Common myeloid progenitor, CD34-positive (primary cell): ENCODE measurements at regions not wholly inside any gene's neighbourhood (a gene's known extent, or its start where the extent isn't known, plus 50 kb on each side); places are given as distances from the start of the nearest gene placed in this dataset.
"Not testable (repeated sequence)": the region's sequence is repeated elsewhere in the genome, so short reads cannot be mapped to it uniquely, and the experiment has no call there.

ENCODE experiments used
- CTCF ChIA-PET: fragments of 350-600 bp; sonication (Branson Sonifier 250); formaldehyde crosslinking; loops from one replicate; lab custom pipeline; 2021; ENCODE audit warnings: antibody characterized with exemption; lab: Charles Lee
- POLR2A ChIA-PET: fragments of 350-600 bp; sonication (Branson Sonifier 250); formaldehyde crosslinking; loops from one replicate; lab custom pipeline; 2021; ENCODE audit warnings: antibody characterized with exemption; lab: Charles Lee
- DNase-seq, 3 donors: peaks; one replicate each; pipeline versions ENCODE4 v3.0.0 to v3.0.0-alpha.2; 2013
- H3K27ac ChIP-seq, 2 experiments: 1 replicate in 1 of 2; 2 replicates in 1 of 2; pipeline ENCODE4 v1.7.0; 2013; ENCODE audit warnings: inconsistent platforms in 2 of 2, low read length in 2 of 2, mild to moderate bottlenecking in 2 of 2, low read depth in 1 of 2, moderate library complexity in 1 of 2; ENCODE audit not compliant: severe bottlenecking in 2 of 2, insufficient read depth in 1 of 2, poor library complexity in 1 of 2
- H3K27me3 ChIP-seq, 5 experiments: replicated peaks in 2 of 5; 1 replicate in 3 of 5; 2 replicates in 2 of 5; pipeline versions ENCODE4 v1.6.1 to v1.7.0; 2013; ENCODE audit warnings: low read length in 4 of 5, mild to moderate bottlenecking in 2 of 5, moderate library complexity in 2 of 5, inconsistent platforms in 1 of 5; ENCODE audit not compliant: insufficient read depth in 5 of 5, control insufficient read depth in 4 of 5
- H3K36me3 ChIP-seq, 4 experiments: 1 replicate in 2 of 4; 2 replicates in 2 of 4; pipeline versions ENCODE4 v1.6.1 to v1.7.0; 2013; ENCODE audit warnings: low read length in 3 of 4, control low read depth in 1 of 4, mild to moderate bottlenecking in 1 of 4; ENCODE audit not compliant: control insufficient read depth in 4 of 4, insufficient read depth in 4 of 4
- H3K4me1 ChIP-seq, 4 experiments: 1 replicate in 3 of 4; 2 replicates in 1 of 4; pipeline versions ENCODE4 v1.6.1 to v1.7.1; 2013; ENCODE audit warnings: low read length in 3 of 4, mild to moderate bottlenecking in 3 of 4, control low read depth in 1 of 4, inconsistent platforms in 1 of 4, moderate library complexity in 1 of 4; ENCODE audit not compliant: control insufficient read depth in 4 of 4, insufficient read depth in 4 of 4; ENCODE audit errors: control extremely low read depth in 1 of 4
- H3K4me3 ChIP-seq, 7 experiments: 1 replicate in 4 of 7; 2 replicates in 3 of 7; pipeline versions ENCODE4 v1.5.1 to v1.7.0; 2013; ENCODE audit warnings: mild to moderate bottlenecking in 7 of 7, low read length in 6 of 7, moderate library complexity in 6 of 7, inconsistent platforms in 2 of 7, low read depth in 2 of 7, control low read depth in 1 of 7; ENCODE audit not compliant: insufficient read depth in 4 of 7, control insufficient read depth in 1 of 7; ENCODE audit errors: extremely low read depth in 1 of 7
- H3K9me3 ChIP-seq, 5 experiments: 1 replicate in 4 of 5; 2 replicates in 1 of 5; pipeline versions ENCODE4 v1.6.1 to v1.7.1; 2013; ENCODE audit warnings: low read length in 4 of 5, mild to moderate bottlenecking in 2 of 5, inconsistent platforms in 1 of 5, low read depth in 1 of 5, moderate library complexity in 1 of 5; ENCODE audit not compliant: control insufficient read depth in 4 of 5, insufficient read depth in 2 of 5; ENCODE audit errors: control extremely low read depth in 1 of 5
- WGBS: methylation state at CpG from one replicate; pipeline ENCODE4 v1.1.5; 2013; ENCODE audit not compliant: insufficient coverage; 5-methylcytosine and 5-hydroxymethylcytosine counted together

GRCh38 chr17:65307081-65307960 lies 170.2 kb downstream of the RGS9 start:
- WGBS: 71% methylated on average over 5 of the region's 9 CpGs
- Histone ChIP-seq H3K36me3 (no peaks in the 10 kb centered on the region), H3K27ac (no peak overlapping the region), H3K9me3 (peaks cover 0 to 11% (median 6%) of the 10 kb centered on the region in 5 experiments), H3K4me1 (no peaks in the 10 kb centered on the region), H3K27me3 (peaks cover 0 to 45% (median 16%) of the 10 kb centered on the region in 5 experiments), H3K4me3 (no peak overlapping the region)
- no peak for DNase-seq
- POLR2A ChIA-PET: no interaction called here
- CTCF ChIA-PET: no interaction called here

DNA sequence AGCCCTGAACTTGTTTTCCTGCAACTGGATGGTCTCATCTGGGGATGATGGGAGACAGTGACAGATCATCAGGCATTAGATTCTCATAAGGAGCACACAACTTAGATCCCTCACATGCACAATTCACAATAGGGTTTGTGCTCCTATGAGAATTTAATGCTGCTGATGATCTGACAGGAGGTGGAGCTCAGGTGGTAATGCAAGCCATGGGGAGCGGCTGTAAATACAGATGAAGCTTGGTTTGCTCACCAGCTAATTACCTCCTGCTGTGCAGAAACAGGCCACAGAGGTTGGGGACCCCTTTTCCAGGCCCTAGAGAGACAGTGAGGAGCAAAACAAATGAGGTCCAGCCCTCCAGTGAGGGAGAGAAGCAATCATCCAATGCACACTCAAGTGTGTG lies 168.6 kb downstream of the RGS9 start:
- POLR2A ChIA-PET: no interaction called here
- no peaks in the 10 kb centered on the region for H3K4me1 ChIP-seq
- peaks cover 0 to 38% (median 11%) of the 10 kb centered on the region in 5 experiments for H3K27me3 ChIP-seq
- no CpG with 5 or more reads among the region's 1 CpG for WGBS
- H3K27ac ChIP-seq: no peak overlapping the region
- no peaks in the 10 kb centered on the region for H3K36me3 ChIP-seq
- H3K4me3 ChIP-seq: no peak overlapping the region
- H3K9me3 ChIP-seq: peaks cover 0 to 11% (median 6%) of the 10 kb centered on the region in 5 experiments
- no peak for DNase-seq
- CTCF ChIA-PET: no interaction called here

DNA sequence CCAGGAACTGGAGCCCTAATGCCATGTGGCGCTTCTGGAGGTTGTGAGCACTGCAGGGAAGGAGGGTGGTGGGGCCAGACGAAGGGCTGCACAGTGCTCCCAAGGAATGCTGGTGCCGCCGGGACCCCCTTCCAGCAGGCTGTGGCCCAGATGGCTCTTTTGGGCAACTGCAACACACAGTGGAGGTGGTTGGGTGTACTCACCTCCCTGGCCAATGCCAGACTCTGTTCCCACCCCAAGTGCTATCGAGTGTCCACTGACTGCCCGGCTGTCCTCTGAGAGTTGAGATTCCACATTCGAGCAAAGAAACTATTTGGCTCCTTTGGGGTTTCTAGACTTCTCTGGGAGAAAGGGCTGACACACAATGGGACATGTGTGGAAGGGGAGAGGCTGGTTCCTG lies 167.9 kb downstream of the RGS9 start:
- H3K4me1 ChIP-seq: no peaks in the 10 kb centered on the region
- CTCF ChIA-PET: no interaction called here
- H3K36me3 ChIP-seq: no peaks in the 10 kb centered on the region
- no peak for DNase-seq
- POLR2A ChIA-PET: no interaction called here
- WGBS: 94% methylated on average over 6 of the region's 7 CpGs
- H3K27me3 ChIP-seq: peaks cover 0 to 38% (median 8%) of the 10 kb centered on the region in 5 experiments
- H3K27ac ChIP-seq: no peak overlapping the region
- no peak overlapping the region for H3K4me3 ChIP-seq
- peaks cover 0 to 11% (median 6%) of the 10 kb centered on the region in 5 experiments for H3K9me3 ChIP-seq

DNA sequence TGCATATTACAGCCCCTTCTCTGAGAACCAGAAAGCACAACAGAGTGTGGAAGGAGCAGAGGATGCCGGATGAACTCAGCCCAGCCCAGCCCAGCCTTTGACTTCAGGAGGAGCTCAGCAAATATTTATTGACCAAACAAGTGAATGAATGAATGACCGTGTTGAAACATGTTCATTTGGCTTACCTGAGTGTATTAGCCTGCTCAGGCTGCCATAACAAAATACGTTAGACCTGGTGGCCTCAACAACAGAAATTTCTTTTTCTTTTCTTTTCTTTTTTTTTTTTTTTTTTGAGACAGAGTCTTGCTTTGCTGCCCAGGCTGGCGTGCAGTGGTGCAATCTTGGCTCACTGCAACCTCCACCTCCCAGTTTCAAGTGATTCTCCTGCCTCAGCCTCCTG lies 164.7 kb downstream of the RGS9 start:
- Histone ChIP-seq H3K9me3 (peaks cover 0 to 11% (median 6%) of the 10 kb centered on the region in 5 experiments), H3K27me3 (peaks cover 0 to 54% (median 6%) of the 10 kb centered on the region in 5 experiments)
- WGBS: 94% methylated on average over 3 of the region's 4 CpGs
- H3K4me1 ChIP-seq, H3K36me3 ChIP-seq, CTCF ChIA-PET, POLR2A ChIA-PET, H3K4me3 ChIP-seq, H3K27ac ChIP-seq, DNase-seq: not testable (repeated sequence)

- peaks cover 0 to 11% (median 5%) of the 10 kb centered on the region in 5 experiments for H3K9me3 ChIP-seq
- no peaks in the 10 kb centered on the region for H3K4me1 ChIP-seq
- CTCF ChIA-PET: no interaction called here
- H3K4me3 ChIP-seq: no peak overlapping the region
- no peaks in the 10 kb centered on the region for H3K36me3 ChIP-seq
- POLR2A ChIA-PET: no interaction called here
- WGBS: 94% methylated on average over 2 of the region's 2 CpGs
- DNase-seq: no peak
- H3K27me3 ChIP-seq: peaks cover 0 to 53% (median 5%) of the 10 kb centered on the region in 5 experiments
- no peak overlapping the region for H3K27ac ChIP-seq
These were observed 164.0 kb downstream of the RGS9 start for GRCh38 chr17:65301184-65301583.

- Histone ChIP-seq H3K36me3 (no peaks in the 10 kb centered on the region), H3K27ac (no peak overlapping the region)
These were observed 160.7 kb downstream of the RGS9 start for GRCh38 chr17:65297916-65298315.

GRCh38 chr17:65297384-65297783 lies 160.2 kb downstream of the RGS9 start:
- Histone ChIP-seq H3K4me3 (no peak overlapping the region), H3K4me1 (peaks cover 0 to 1% (median 0%) of the 10 kb centered on the region in 4 experiments), H3K27ac (no peak overlapping the region), H3K27me3 (peaks cover 0 to 38% (median 5%) of the 10 kb centered on the region in 5 experiments), H3K36me3 (no peaks in the 10 kb centered on the region), H3K9me3 (no peaks in the 10 kb centered on the region)
- no CpG with 5 or more reads among the region's 2 CpGs for WGBS
- ChIA-PET CTCF (no interaction called here), POLR2A (no interaction called here)
- no peak for DNase-seq

More at GRCh38 chr17:65297916-65298315, 160.7 kb downstream of the RGS9 start:
- CTCF ChIA-PET: interaction anchor here (1.4 kb wide), 1 partner anchor 11 kb away, joined by 3 read pairs; no protein-coding TSS in a partner anchor
- no peak overlapping the region for H3K4me3 ChIP-seq
- POLR2A ChIA-PET: no interaction called here
- 72% methylated on average over 4 of the region's 5 CpGs for WGBS
- H3K4me1 ChIP-seq: peaks cover 0 to 1% (median 0%) of the 10 kb centered on the region in 4 experiments
- H3K27me3 ChIP-seq: peaks cover 0 to 36% (median 5%) of the 10 kb centered on the region in 5 experiments
- H3K9me3 ChIP-seq: no peaks in the 10 kb centered on the region
- no peak for DNase-seq
